22Rv1 (cell line): ENCODE measurements at regions not wholly inside any gene's neighbourhood (a gene's known extent, or its start where the extent isn't known, plus 50 kb on each side); places are given as distances from the start of the nearest gene placed in this dataset.

Source experiments
- ZFX ChIP-seq: fragments of 450-650 bp; IDR thresholded peaks from 2 replicates; pipeline ENCODE4 v1.6.1; 2017; ENCODE audit warnings: antibody characterized with exemption, borderline replicate concordance
- TF ChIP-seq, protein P1 (sequence below): fragments of 450-650 bp; IDR thresholded peaks from 2 replicates; pipeline ENCODE4 v1.5.1; 2017; ENCODE audit warnings: mild to moderate bottlenecking

DNA sequence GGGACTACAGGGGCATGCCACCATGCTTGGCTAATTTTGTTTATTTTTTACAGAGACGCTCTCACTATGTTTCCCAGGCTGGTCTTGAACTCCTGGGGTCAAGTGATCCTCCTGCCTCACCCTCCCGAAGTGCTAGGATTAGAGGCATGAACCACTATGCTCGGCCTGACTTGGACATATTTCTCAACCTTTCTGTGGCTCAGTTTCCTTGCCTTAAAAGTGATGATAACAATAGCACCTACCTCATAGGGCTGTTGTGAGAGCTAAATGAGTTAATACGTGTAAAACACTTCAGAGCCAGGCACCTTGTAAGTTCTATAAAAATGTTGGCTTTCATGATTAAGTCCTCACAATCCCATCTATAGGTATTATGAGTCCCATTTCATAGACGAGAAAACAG is 89.2 kb upstream of the METAP2 start:
- TF ChIP-seq, protein P1, sequence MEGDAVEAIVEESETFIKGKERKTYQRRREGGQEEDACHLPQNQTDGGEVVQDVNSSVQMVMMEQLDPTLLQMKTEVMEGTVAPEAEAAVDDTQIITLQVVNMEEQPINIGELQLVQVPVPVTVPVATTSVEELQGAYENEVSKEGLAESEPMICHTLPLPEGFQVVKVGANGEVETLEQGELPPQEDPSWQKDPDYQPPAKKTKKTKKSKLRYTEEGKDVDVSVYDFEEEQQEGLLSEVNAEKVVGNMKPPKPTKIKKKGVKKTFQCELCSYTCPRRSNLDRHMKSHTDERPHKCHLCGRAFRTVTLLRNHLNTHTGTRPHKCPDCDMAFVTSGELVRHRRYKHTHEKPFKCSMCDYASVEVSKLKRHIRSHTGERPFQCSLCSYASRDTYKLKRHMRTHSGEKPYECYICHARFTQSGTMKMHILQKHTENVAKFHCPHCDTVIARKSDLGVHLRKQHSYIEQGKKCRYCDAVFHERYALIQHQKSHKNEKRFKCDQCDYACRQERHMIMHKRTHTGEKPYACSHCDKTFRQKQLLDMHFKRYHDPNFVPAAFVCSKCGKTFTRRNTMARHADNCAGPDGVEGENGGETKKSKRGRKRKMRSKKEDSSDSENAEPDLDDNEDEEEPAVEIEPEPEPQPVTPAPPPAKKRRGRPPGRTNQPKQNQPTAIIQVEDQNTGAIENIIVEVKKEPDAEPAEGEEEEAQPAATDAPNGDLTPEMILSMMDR = no peak
- TF ChIP-seq ZFX = no peak
